Epithelial cell of esophagus (primary cell): ENCODE measurements at regions not wholly inside any gene's neighbourhood (a gene's known extent, or its start where the extent isn't known, plus 50 kb on each side); places are given as distances from the start of the nearest gene placed in this dataset.
A peak's percentile ranks its signal among the peaks of the same experiment; 100 is the strongest.

Source experiments
- DNase-seq: peaks from one replicate; pipeline ENCODE4 v3.0.0; 2010; ENCODE audit warnings: low read depth
- H3K4me3 ChIP-seq: 2 replicates; pipeline ENCODE4 v1.5.1; 2011; ENCODE audit warnings: mild to moderate bottlenecking, low read length, control low read depth
- TF ChIP-seq, protein P1 (sequence below): IDR thresholded peaks from 2 replicates; pipeline ENCODE4 v1.5.1; 2011; ENCODE audit warnings: low read depth, mild to moderate bottlenecking, low read length, control low read depth, inconsistent platforms; ENCODE audit not compliant: insufficient read depth; ENCODE audit errors: missing control alignments

DNA sequence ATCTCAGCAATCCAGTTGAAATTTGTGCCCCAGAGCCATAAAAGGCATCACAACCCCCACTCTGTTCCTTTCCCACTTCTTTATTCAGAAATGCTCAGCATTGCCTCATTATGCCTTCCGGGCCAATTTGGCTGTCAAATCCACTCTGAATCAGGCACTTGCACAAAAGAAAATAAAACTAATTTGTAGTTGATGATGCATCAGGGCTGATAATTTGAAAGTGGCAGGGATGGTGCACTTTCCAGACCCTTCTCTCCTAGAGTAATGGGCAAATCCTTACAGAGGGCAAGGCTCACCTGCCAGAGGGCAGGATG is 147.9 kb upstream of the PDE1C start:
- H3K4me3 ChIP-seq: no peak overlapping the region
- TF ChIP-seq, protein P1, sequence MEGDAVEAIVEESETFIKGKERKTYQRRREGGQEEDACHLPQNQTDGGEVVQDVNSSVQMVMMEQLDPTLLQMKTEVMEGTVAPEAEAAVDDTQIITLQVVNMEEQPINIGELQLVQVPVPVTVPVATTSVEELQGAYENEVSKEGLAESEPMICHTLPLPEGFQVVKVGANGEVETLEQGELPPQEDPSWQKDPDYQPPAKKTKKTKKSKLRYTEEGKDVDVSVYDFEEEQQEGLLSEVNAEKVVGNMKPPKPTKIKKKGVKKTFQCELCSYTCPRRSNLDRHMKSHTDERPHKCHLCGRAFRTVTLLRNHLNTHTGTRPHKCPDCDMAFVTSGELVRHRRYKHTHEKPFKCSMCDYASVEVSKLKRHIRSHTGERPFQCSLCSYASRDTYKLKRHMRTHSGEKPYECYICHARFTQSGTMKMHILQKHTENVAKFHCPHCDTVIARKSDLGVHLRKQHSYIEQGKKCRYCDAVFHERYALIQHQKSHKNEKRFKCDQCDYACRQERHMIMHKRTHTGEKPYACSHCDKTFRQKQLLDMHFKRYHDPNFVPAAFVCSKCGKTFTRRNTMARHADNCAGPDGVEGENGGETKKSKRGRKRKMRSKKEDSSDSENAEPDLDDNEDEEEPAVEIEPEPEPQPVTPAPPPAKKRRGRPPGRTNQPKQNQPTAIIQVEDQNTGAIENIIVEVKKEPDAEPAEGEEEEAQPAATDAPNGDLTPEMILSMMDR: no peak
- DNase-seq: peak; percentile 31

DNA sequence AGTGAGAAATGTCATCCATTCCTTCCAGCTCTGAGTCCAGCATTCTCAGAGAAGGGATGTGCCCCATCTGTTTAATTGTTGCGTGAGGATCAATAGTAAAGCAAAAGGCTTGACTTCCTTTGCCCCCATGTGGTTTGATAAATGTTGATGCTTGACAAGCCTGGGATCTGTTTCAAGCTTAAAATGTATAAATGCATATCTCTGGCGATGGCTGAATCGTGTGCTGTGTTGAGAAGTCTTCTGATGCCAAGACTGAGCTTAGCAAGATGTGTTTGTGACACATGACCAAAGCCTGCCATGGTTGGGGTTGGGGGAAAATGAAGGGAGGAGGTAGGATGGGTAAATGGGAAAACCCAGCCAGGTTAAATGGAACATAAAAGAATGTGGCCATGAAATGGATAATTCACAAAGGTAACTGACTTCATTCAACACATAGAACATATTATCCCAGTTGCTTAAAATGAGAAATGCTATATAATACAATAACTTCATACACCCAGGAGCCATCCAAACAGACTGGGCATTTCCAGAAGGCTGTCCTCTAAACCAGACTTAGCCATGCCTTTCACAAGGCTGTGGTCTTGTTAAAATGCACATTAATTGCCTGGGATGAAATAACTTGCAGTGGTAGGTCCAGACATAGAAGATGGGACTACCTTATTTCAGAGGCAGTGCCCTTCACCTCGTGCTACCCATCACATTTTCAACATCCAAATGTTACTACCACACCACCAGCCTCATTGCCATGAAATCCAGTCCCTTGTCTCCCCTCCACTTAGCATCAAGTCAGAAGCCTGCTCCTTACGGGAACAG is 147.3 kb upstream of the PDE1C start:
- TF ChIP-seq, protein P1: no peak
- no peak for DNase-seq
- H3K4me3 ChIP-seq: no peak overlapping the region

DNA sequence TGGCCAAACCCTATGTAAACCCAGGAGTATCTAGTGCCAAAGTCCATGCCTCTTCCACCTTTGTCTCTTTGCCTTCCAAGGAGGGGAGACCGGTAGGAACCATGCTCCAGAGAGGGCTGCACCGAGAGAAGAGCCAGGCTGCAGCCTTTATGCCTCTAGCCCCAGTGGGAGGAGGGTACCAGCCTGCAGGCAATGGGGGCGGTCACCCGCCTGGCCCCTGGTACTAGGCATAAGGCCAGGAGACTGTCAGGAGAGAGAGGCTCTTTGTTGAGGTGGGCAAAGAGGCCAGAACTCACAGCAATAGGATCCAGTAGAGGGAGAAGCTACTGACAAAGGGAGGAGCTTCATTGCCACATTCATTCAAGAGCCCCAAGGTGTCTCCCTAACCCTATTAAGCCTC is 146.6 kb upstream of the PDE1C start:
- DNase-seq: no peak
- H3K4me3 ChIP-seq: no peak overlapping the region
- TF ChIP-seq, protein P1: no peak

DNA sequence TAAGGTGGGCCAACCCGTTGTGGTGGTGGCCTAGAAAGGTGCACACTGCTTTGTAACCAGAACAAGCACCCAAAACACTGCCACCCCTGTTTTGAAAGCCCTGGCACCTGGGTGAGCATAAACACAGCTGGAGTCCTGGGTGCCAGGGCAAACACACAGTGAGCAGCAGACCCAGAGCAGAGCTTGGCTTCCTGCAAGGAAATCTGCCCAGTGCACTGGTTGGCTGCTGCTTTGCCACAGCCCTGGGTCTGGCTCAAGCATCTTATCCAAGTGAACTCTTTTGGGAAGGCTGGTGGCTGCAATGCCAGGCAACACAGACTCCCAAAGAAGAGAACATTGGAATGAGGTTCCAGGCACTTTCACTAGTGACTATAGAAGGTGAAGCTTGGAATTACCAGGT is 145.5 kb upstream of the PDE1C start:
- no peak for DNase-seq
- TF ChIP-seq, protein P1: no peak
- H3K4me3 ChIP-seq: no peak overlapping the region

DNA sequence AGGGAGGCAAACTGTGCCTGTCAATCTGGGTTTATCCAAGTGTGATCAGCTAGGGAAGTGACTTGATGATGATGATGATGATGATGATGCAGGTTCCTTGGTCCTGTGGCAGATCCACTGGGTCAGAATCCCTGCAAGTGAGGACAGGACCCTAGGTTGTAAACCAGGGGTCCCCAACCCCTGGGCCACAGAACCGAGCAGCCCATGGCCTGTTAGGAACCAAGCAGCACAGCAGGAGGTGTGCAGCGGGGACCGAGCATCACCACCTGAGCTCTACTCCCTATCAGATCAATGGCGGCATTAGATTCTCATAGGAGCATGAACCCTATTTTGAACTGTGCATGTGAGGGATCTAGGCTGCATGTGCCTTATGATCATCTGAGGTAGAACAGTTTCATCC is 144.7 kb upstream of the PDE1C start:
- TF ChIP-seq, protein P1: no peak
- no peak overlapping the region for H3K4me3 ChIP-seq
- DNase-seq: no peak

DNA sequence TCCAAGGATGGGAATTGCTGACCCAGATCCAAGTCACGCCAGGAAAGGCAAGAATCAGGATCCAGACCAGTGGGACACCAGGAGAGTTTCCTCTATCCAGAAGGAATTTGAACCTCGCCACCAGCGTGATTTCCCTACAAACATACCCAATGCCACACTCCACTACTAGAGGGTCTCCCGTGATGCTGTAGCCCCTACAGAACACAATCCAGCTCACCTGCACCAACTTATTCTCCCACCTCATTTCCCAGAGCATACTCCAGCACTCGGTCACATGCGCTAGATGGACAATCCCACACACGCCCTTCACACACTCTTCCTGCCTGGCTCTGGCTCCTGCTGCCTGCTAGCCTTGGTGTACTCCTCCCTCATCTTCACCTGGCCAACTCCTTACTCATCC is 142.1 kb upstream of the PDE1C start:
- TF ChIP-seq, protein P1: no peak
- H3K4me3 ChIP-seq: no peak overlapping the region
- no peak for DNase-seq

DNA sequence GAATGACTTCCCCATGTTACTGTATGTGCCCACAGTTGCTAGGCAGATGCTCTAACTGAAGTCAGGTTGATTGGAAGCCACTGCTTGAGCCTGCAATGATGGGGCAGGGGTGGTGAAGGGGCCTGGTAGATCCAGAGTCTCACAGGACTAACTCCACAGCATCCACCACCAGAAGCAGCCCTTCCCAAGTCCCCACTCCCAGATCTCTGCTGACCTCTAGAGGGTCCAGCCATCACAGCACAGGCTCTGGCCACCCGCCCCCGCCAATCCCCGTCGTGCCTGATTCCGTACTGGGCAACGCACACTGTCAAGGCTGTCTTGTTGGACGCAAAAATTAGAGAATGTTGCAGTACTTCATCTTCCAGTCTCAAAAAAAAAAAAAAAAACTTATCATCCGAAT is 136.8 kb upstream of the PDE1C start:
- no peak overlapping the region for H3K4me3 ChIP-seq
- TF ChIP-seq, protein P1: peak; percentile 10
- no peak for DNase-seq
